ENCODE measurements at regions not wholly inside any gene's neighbourhood (a gene's known extent, or its start where the extent isn't known, plus 50 kb on each side); places are given as distances from the start of the nearest gene placed in this dataset.

GRCh38 chr3:188095431-188095830 is 58.5 kb upstream of the LPP start:
- no TSS peak for BruUV-seq (replicated peaks)
- Histone ChIP-seq H3K9ac (ENCODE audit: low read length) (no peak overlapping the region), H3K4me2 (ENCODE audit: low read length) (no peak overlapping the region), H3K4me3 (replicated peaks in 1 of 2; ENCODE audit: low read depth in 1 of 2, low read length in 2 of 2) (no peak overlapping the region), H4K20me1 (ENCODE audit: insufficient read depth) (no peaks in the 10 kb centered on the region), H3K4me1 (ENCODE audit: control insufficient read depth in 1 of 2, insufficient read depth in 2 of 2, low read length in 2 of 2) (no peaks in the 10 kb centered on the region), H2AFZ (ENCODE audit: low read depth, low read length, poor library complexity, severe bottlenecking) (no peak overlapping the region), H3K27me3 (ENCODE audit: insufficient read depth, low read length) (no peaks in the 10 kb centered on the region), H3K9me3 (ENCODE audit: control insufficient read depth in 1 of 2, insufficient read depth in 1 of 2, low read depth in 1 of 2, low read length in 2 of 2) (peaks cover 0 to 2% of the 10 kb centered on the region in 2 experiments; a peak in 1 of 4 replicates), H3K36me3 (ENCODE audit: control insufficient read depth in 1 of 2, insufficient read depth in 2 of 2, low read length in 2 of 2) (no peaks in the 10 kb centered on the region), H3K79me2 (ENCODE audit: insufficient read depth, low read length) (no peaks in the 10 kb centered on the region), H3K27ac (ENCODE audit: low read depth, low read length) (no peak overlapping the region), H3K9me2 (ENCODE audit: insufficient read depth) (no peaks in the 10 kb centered on the region)
- TF ChIP-seq, protein P1, sequence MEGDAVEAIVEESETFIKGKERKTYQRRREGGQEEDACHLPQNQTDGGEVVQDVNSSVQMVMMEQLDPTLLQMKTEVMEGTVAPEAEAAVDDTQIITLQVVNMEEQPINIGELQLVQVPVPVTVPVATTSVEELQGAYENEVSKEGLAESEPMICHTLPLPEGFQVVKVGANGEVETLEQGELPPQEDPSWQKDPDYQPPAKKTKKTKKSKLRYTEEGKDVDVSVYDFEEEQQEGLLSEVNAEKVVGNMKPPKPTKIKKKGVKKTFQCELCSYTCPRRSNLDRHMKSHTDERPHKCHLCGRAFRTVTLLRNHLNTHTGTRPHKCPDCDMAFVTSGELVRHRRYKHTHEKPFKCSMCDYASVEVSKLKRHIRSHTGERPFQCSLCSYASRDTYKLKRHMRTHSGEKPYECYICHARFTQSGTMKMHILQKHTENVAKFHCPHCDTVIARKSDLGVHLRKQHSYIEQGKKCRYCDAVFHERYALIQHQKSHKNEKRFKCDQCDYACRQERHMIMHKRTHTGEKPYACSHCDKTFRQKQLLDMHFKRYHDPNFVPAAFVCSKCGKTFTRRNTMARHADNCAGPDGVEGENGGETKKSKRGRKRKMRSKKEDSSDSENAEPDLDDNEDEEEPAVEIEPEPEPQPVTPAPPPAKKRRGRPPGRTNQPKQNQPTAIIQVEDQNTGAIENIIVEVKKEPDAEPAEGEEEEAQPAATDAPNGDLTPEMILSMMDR (IDR thresholded peaks at IDR 0.05 in 2 of 3, conservative IDR thresholded peaks at IDR 0.05 in 1 of 3; ENCODE audit: borderline replicate concordance in 1 of 3, insufficient read depth in 1 of 3, low read depth in 2 of 3, low read length in 2 of 3) = no peak
- TF ChIP-seq ZFX (IDR thresholded peaks at IDR 0.05) (no peak), ZNF274 (IDR thresholded peaks at IDR 0.05; ENCODE audit: low read depth, low read length) (no peak), EZH2phosphoT487 (IDR thresholded peaks at IDR 0.05; ENCODE audit: borderline replicate concordance) (no peak), POLR2A (IDR thresholded peaks at IDR 0.05; ENCODE audit: borderline replicate concordance, extremely low read depth, insufficient read depth, insufficient read length) (no peak), CEBPB (IDR thresholded peaks at IDR 0.05; ENCODE audit: low read depth) (no peak), REST (IDR thresholded peaks at IDR 0.05; ENCODE audit: low read depth) (no peak), JUND (IDR thresholded peaks at IDR 0.05) (no peak), EZH2 (IDR thresholded peaks at IDR 0.05) (no peak), EGR1 (IDR thresholded peaks at IDR 0.05; ENCODE audit: low read depth) (no peak), TCF7L2 (IDR thresholded peaks at IDR 0.05; ENCODE audit: borderline replicate concordance, extremely low read depth, insufficient read depth, insufficient read length) (no peak), CBX3 (IDR thresholded peaks at IDR 0.05; ENCODE audit: low read depth) (no peak), SP1 (IDR thresholded peaks at IDR 0.05; ENCODE audit: low read depth) (no peak), ZBTB33 (IDR thresholded peaks at IDR 0.05; ENCODE audit: extremely low read depth, insufficient replicate concordance, low read length) (no peak)
- TF ChIP-seq, protein P2, sequence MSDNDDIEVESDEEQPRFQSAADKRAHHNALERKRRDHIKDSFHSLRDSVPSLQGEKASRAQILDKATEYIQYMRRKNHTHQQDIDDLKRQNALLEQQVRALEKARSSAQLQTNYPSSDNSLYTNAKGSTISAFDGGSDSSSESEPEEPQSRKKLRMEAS (IDR thresholded peaks at IDR 0.05) = no peak
- POLR2A ChIA-PET = no interaction called here
- DNase-seq (ENCODE audit: low read depth, low spot score) (no peak), ATAC-seq (no peak)
- CTCF ChIA-PET = no interaction called here
- intact Hi-C loops (cut with micrococcal nuclease) = no loop called here
- RAD21 ChIA-PET (ENCODE audit: low non-redundant PET in 1 of 2, low total read pairs in 2 of 2, uncharacterized antibody in 2 of 2, unreplicated experiment in 2 of 2) = no interaction called here

All from HCT116 (cell line).